ENCODE measurements at regions not wholly inside any gene's neighbourhood (a gene's known extent, or its start where the extent isn't known, plus 50 kb on each side); places are given as distances from the start of the nearest gene placed in this dataset.

GRCh38 chr5:96264047-96264446 is 169.0 kb downstream of the PCSK1 start:
- Histone ChIP-seq H3K27me3 (ENCODE audit: insufficient read depth) (no peaks in the 10 kb centered on the region), H3K4me2 (no peak overlapping the region), H3K36me3 (replicated peaks in 1 of 2; ENCODE audit: control insufficient read depth in 1 of 2, insufficient read depth in 2 of 2, low read length in 1 of 2) (peaks cover 0 to 5% of the 10 kb centered on the region in 2 experiments), H3K9me2 (no peaks in the 10 kb centered on the region), H2AFZ (ENCODE audit: low read depth) (no peak overlapping the region), H3K79me2 (ENCODE audit: insufficient read depth) (no peaks in the 10 kb centered on the region), H3F3A (replicated peaks; ENCODE audit: insufficient read depth) (peaks cover 11% of the 10 kb centered on the region), H3K4me1 (ENCODE audit: control insufficient read depth in 1 of 2, insufficient read depth in 2 of 2, low read depth in 1 of 2, low read length in 1 of 2) (peaks cover 0 to 4% of the 10 kb centered on the region in 2 experiments; a peak in 2 of 4 replicates), H4K20me1 (ENCODE audit: insufficient read depth) (no peaks in the 10 kb centered on the region), H3K9ac (no peak overlapping the region), H3K4me3 (ENCODE audit: low read depth in 2 of 2, low read length in 1 of 2) (no peak overlapping the region), H3K9me3 (peaks cover 12% of the 10 kb centered on the region), H3K27ac (ENCODE audit: low read depth in 2 of 2, low read length in 1 of 2) (no peak overlapping the region)
- ChIA-PET POLR2A (no interaction called here), CTCF (no interaction called here)
- TF ChIP-seq CHD2 (IDR thresholded peaks at IDR 0.05; ENCODE audit: low read length, partially characterized antibody) (no peak), EP300 (IDR thresholded peaks at IDR 0.05; ENCODE audit: borderline replicate concordance in 1 of 2, low read depth in 1 of 2, low read length in 1 of 2) (no peak), SMC3 (IDR thresholded peaks at IDR 0.05; ENCODE audit: low read depth, low read length) (no peak), RCOR1 (IDR thresholded peaks at IDR 0.05; ENCODE audit: low read length) (no peak), NRF1 (IDR thresholded peaks at IDR 0.05; ENCODE audit: low read depth, low read length) (no peak), TCF12 (IDR thresholded peaks at IDR 0.05) (no peak), RXRA (IDR thresholded peaks at IDR 0.05; ENCODE audit: borderline replicate concordance, low read depth) (no peak), GABPA (IDR thresholded peaks at IDR 0.05; ENCODE audit: low read depth) (no peak), TAF1 (IDR thresholded peaks at IDR 0.05; ENCODE audit: borderline replicate concordance, low read depth, low read length) (no peak), MAX (IDR thresholded peaks at IDR 0.05; ENCODE audit: low read depth) (no peak), NFIC (IDR thresholded peaks at IDR 0.05; ENCODE audit: borderline replicate concordance) (no peak), TEAD4 (IDR thresholded peaks at IDR 0.05; ENCODE audit: borderline replicate concordance, insufficient read depth) (no peak), RAD21 (IDR thresholded peaks at IDR 0.05; ENCODE audit: low read length) (no peak), MXI1 (IDR thresholded peaks at IDR 0.05; ENCODE audit: low read depth, low read length) (no peak), FOXM1 (IDR thresholded peaks at IDR 0.05; ENCODE audit: low read depth) (no peak), USF1 (IDR thresholded peaks at IDR 0.05; ENCODE audit: borderline replicate concordance, low read depth) (no peak)
- TF ChIP-seq, protein P1, sequence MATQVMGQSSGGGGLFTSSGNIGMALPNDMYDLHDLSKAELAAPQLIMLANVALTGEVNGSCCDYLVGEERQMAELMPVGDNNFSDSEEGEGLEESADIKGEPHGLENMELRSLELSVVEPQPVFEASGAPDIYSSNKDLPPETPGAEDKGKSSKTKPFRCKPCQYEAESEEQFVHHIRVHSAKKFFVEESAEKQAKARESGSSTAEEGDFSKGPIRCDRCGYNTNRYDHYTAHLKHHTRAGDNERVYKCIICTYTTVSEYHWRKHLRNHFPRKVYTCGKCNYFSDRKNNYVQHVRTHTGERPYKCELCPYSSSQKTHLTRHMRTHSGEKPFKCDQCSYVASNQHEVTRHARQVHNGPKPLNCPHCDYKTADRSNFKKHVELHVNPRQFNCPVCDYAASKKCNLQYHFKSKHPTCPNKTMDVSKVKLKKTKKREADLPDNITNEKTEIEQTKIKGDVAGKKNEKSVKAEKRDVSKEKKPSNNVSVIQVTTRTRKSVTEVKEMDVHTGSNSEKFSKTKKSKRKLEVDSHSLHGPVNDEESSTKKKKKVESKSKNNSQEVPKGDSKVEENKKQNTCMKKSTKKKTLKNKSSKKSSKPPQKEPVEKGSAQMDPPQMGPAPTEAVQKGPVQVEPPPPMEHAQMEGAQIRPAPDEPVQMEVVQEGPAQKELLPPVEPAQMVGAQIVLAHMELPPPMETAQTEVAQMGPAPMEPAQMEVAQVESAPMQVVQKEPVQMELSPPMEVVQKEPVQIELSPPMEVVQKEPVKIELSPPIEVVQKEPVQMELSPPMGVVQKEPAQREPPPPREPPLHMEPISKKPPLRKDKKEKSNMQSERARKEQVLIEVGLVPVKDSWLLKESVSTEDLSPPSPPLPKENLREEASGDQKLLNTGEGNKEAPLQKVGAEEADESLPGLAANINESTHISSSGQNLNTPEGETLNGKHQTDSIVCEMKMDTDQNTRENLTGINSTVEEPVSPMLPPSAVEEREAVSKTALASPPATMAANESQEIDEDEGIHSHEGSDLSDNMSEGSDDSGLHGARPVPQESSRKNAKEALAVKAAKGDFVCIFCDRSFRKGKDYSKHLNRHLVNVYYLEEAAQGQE (IDR thresholded peaks at IDR 0.05; ENCODE audit: low read depth, low read length): no peak
- TF ChIP-seq, protein P2, sequence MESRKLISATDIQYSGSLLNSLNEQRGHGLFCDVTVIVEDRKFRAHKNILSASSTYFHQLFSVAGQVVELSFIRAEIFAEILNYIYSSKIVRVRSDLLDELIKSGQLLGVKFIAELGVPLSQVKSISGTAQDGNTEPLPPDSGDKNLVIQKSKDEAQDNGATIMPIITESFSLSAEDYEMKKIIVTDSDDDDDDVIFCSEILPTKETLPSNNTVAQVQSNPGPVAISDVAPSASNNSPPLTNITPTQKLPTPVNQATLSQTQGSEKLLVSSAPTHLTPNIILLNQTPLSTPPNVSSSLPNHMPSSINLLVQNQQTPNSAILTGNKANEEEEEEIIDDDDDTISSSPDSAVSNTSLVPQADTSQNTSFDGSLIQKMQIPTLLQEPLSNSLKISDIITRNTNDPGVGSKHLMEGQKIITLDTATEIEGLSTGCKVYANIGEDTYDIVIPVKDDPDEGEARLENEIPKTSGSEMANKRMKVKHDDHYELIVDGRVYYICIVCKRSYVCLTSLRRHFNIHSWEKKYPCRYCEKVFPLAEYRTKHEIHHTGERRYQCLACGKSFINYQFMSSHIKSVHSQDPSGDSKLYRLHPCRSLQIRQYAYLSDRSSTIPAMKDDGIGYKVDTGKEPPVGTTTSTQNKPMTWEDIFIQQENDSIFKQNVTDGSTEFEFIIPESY (IDR thresholded peaks at IDR 0.05; ENCODE audit: borderline replicate concordance, low read depth): no peak
- TF ChIP-seq, protein P3, sequence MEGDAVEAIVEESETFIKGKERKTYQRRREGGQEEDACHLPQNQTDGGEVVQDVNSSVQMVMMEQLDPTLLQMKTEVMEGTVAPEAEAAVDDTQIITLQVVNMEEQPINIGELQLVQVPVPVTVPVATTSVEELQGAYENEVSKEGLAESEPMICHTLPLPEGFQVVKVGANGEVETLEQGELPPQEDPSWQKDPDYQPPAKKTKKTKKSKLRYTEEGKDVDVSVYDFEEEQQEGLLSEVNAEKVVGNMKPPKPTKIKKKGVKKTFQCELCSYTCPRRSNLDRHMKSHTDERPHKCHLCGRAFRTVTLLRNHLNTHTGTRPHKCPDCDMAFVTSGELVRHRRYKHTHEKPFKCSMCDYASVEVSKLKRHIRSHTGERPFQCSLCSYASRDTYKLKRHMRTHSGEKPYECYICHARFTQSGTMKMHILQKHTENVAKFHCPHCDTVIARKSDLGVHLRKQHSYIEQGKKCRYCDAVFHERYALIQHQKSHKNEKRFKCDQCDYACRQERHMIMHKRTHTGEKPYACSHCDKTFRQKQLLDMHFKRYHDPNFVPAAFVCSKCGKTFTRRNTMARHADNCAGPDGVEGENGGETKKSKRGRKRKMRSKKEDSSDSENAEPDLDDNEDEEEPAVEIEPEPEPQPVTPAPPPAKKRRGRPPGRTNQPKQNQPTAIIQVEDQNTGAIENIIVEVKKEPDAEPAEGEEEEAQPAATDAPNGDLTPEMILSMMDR (IDR thresholded peaks at IDR 0.05): no peak
- TF ChIP-seq, protein P4, sequence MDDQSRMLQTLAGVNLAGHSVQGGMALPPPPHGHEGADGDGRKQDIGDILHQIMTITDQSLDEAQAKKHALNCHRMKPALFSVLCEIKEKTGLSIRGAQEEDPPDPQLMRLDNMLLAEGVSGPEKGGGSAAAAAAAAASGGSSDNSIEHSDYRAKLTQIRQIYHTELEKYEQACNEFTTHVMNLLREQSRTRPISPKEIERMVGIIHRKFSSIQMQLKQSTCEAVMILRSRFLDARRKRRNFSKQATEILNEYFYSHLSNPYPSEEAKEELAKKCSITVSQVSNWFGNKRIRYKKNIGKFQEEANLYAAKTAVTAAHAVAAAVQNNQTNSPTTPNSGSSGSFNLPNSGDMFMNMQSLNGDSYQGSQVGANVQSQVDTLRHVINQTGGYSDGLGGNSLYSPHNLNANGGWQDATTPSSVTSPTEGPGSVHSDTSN (IDR thresholded peaks at IDR 0.05): no peak
- no peak for DNase-seq
- WGBS (ENCODE audit: low lambda C conversion rate): 79% methylated on average over 3 of the region's 3 CpGs

All from SK-N-SH (cell line).